ENCODE measurements at regions not wholly inside any gene's neighbourhood (a gene's known extent, or its start where the extent isn't known, plus 50 kb on each side); places are given as distances from the start of the nearest gene placed in this dataset.

GRCh38 chr16:26371349-26371869 lies 679.6 kb downstream of the HS3ST4 start:
- H3K27ac Mint-ChIP-seq = no peak overlapping the region
- H3K4me3 ChIP-seq (ENCODE audit: control insufficient read depth in 1 of 2, extremely low read depth in 1 of 2, low read length in 1 of 2) = no peak overlapping the region
- ChIA-PET POLR2A (no interaction called here), CTCF (no interaction called here)
- peaks cover 9 to 11% of the 10 kb centered on the region in 2 donors for H3K27me3 Mint-ChIP-seq
- ATAC-seq (replicated peaks in 1 of 4) = no peak
- no peak for DNase-seq
- H3K4me1 ChIP-seq (ENCODE audit: control insufficient read depth in 1 of 2, extremely low read depth in 1 of 2, insufficient read depth in 2 of 2, low read length in 2 of 2) = no peaks in the 10 kb centered on the region
- no peak overlapping the region for H3K4me3 Mint-ChIP-seq
- H3K27me3 ChIP-seq (replicated peaks in 1 of 2; ENCODE audit: control insufficient read depth in 2 of 2, extremely low read depth in 1 of 2, insufficient read depth in 2 of 2, low read length in 1 of 2) = no peaks in the 10 kb centered on the region
- H3K9me3 ChIP-seq = no peaks in the 10 kb centered on the region
- no CpG with 5 or more reads among the region's 1 CpG for WGBS (ENCODE audit: insufficient coverage)
- no peaks in the 10 kb centered on the region for H3K4me1 Mint-ChIP-seq
- no peak overlapping the region for H3K27ac ChIP-seq (ENCODE audit: low read length)
- peaks cover 0 to 5% (median 0%) of the 10 kb centered on the region in 3 donors for H3K9me3 Mint-ChIP-seq
- no peaks in the 10 kb centered on the region for H3K36me3 Mint-ChIP-seq
- no peaks in the 10 kb centered on the region for H3K36me3 ChIP-seq (ENCODE audit: control insufficient read depth in 2 of 2, extremely low read depth in 1 of 2, insufficient read depth in 1 of 2, low read length in 1 of 2)

GRCh38 chr16:26374279-26374925 lies 682.6 kb downstream of the HS3ST4 start:
- CTCF ChIA-PET = no interaction called here

DNA sequence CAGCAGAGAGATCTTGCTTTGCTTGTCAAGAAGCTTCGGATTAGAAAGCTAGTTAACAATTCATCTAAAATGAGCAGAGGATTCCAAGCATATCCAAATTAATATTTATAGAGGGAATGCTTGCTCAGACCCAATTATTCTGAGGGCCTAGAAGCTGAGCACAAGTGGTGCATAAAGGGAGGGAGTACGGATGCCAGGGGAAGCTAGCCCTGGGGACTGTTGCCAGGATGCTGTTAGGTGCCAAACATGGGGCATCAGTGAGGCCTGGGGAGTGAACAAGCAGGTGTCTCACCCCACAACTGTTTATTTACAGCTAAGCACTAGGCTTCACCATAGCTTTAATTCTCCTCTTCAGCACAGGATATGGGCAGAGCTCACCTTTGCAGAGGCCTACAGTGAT lies 684.1 kb upstream of the C16orf82 start:
- H3K4me3 ChIP-seq (ENCODE audit: control insufficient read depth in 1 of 2, extremely low read depth in 1 of 2, low read length in 1 of 2) = no peak overlapping the region
- H3K4me1 ChIP-seq (ENCODE audit: control insufficient read depth in 1 of 2, extremely low read depth in 1 of 2, insufficient read depth in 2 of 2, low read length in 2 of 2) = no peaks in the 10 kb centered on the region
- Mint-ChIP-seq H3K4me1 (no peaks in the 10 kb centered on the region), H3K27ac (no peak overlapping the region), H3K9me3 (peaks cover 0 to 7% (median 0%) of the 10 kb centered on the region in 3 donors), H3K27me3 (peaks cover 0 to 3% of the 10 kb centered on the region in 2 donors), H3K4me3 (no peak overlapping the region), H3K36me3 (no peaks in the 10 kb centered on the region)
- no peaks in the 10 kb centered on the region for H3K27me3 ChIP-seq (replicated peaks in 1 of 2; ENCODE audit: control insufficient read depth in 2 of 2, extremely low read depth in 1 of 2, insufficient read depth in 2 of 2, low read length in 1 of 2)
- WGBS (ENCODE audit: insufficient coverage) = 50% methylated on average over 1 of the region's 2 CpGs
- no peaks in the 10 kb centered on the region for H3K36me3 ChIP-seq (ENCODE audit: control insufficient read depth in 2 of 2, extremely low read depth in 1 of 2, insufficient read depth in 1 of 2, low read length in 1 of 2)
- ATAC-seq (replicated peaks in 1 of 4) = no peak
- no peak for DNase-seq
- ChIA-PET CTCF (no interaction called here), POLR2A (no interaction called here)
- H3K9me3 ChIP-seq = no peaks in the 10 kb centered on the region
- no peak overlapping the region for H3K27ac ChIP-seq (ENCODE audit: low read length)

More at GRCh38 chr16:26374279-26374925, 682.6 kb downstream of the HS3ST4 start:
- Histone ChIP-seq H3K27me3 (replicated peaks in 1 of 2; ENCODE audit: control insufficient read depth in 2 of 2, extremely low read depth in 1 of 2, insufficient read depth in 2 of 2, low read length in 1 of 2) (no peaks in the 10 kb centered on the region), H3K9me3 (no peaks in the 10 kb centered on the region), H3K4me1 (ENCODE audit: control insufficient read depth in 1 of 2, extremely low read depth in 1 of 2, insufficient read depth in 2 of 2, low read length in 2 of 2) (no peaks in the 10 kb centered on the region), H3K4me3 (ENCODE audit: control insufficient read depth in 1 of 2, extremely low read depth in 1 of 2, low read length in 1 of 2) (no peak overlapping the region), H3K27ac (ENCODE audit: low read length) (no peak overlapping the region), H3K36me3 (ENCODE audit: control insufficient read depth in 2 of 2, extremely low read depth in 1 of 2, insufficient read depth in 1 of 2, low read length in 1 of 2) (no peaks in the 10 kb centered on the region)
- Mint-ChIP-seq H3K9me3 (peaks cover 0 to 12% (median 0%) of the 10 kb centered on the region in 3 donors), H3K4me1 (no peaks in the 10 kb centered on the region), H3K36me3 (no peaks in the 10 kb centered on the region), H3K4me3 (no peak overlapping the region), H3K27ac (no peak overlapping the region), H3K27me3 (no peaks in the 10 kb centered on the region)
- ATAC-seq (replicated peaks in 1 of 4) (peak in 1 of 4 experiments; percentile 7), DNase-seq (no peak)
- 71% methylated on average over 4 of the region's 4 CpGs for WGBS (ENCODE audit: insufficient coverage)
- POLR2A ChIA-PET = no interaction called here

GRCh38 chr16:26386096-26386495 lies 680.6 kb upstream of the C16orf82 start:
- Mint-ChIP-seq H3K27me3 (peaks cover 0 to 3% of the 10 kb centered on the region in 2 donors), H3K4me3 (no peak overlapping the region)
- no CpG with 5 or more reads among the region's 3 CpGs for WGBS (ENCODE audit: insufficient coverage)

DNA sequence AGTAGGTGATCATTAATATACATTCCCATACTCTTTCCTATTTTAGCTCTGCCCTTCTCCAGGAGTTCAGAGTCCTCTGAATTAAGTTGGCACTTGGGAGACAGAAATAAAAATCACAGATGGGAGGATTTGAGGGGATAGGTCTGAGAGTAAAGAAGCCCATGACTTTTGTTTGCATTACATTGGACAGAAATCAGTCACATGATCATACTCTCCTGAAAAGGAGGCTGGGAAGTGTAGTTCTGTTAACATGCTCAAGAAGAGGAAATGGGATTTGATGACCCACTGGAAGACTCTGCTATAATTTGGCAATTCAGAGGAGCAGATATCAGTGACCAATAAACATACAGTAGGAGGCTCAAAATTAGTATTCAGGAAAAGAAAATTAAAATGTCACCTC lies 674.9 kb upstream of the C16orf82 start:
- DNase-seq (no peak), ATAC-seq (replicated peaks in 1 of 4) (no peak)
- no peaks in the 10 kb centered on the region for H3K4me1 Mint-ChIP-seq
- peaks cover 0 to 4% of the 10 kb centered on the region in 2 donors for H3K27me3 Mint-ChIP-seq
- no peak overlapping the region for H3K27ac Mint-ChIP-seq
- POLR2A ChIA-PET = no interaction called here
- Histone ChIP-seq H3K27me3 (replicated peaks in 1 of 2; ENCODE audit: control insufficient read depth in 2 of 2, extremely low read depth in 1 of 2, insufficient read depth in 2 of 2, low read length in 1 of 2) (no peaks in the 10 kb centered on the region), H3K9me3 (no peaks in the 10 kb centered on the region), H3K36me3 (ENCODE audit: control insufficient read depth in 2 of 2, extremely low read depth in 1 of 2, insufficient read depth in 1 of 2, low read length in 1 of 2) (no peaks in the 10 kb centered on the region), H3K4me3 (ENCODE audit: control insufficient read depth in 1 of 2, extremely low read depth in 1 of 2, low read length in 1 of 2) (no peak overlapping the region), H3K4me1 (ENCODE audit: control insufficient read depth in 1 of 2, extremely low read depth in 1 of 2, insufficient read depth in 2 of 2, low read length in 2 of 2) (no peaks in the 10 kb centered on the region), H3K27ac (ENCODE audit: low read length) (no peak overlapping the region)
- H3K36me3 Mint-ChIP-seq = no peaks in the 10 kb centered on the region
- peaks cover 4 to 13% (median 8%) of the 10 kb centered on the region in 3 donors for H3K9me3 Mint-ChIP-seq
- CTCF ChIA-PET = no interaction called here
- H3K4me3 Mint-ChIP-seq = no peak overlapping the region

More at GRCh38 chr16:26386096-26386495, 680.6 kb upstream of the C16orf82 start:
- H3K4me1 ChIP-seq (ENCODE audit: control insufficient read depth in 1 of 2, extremely low read depth in 1 of 2, insufficient read depth in 2 of 2, low read length in 2 of 2) = no peaks in the 10 kb centered on the region
- ATAC-seq (replicated peaks in 1 of 4) (no peak), DNase-seq (no peak)
- H3K27me3 ChIP-seq (replicated peaks in 1 of 2; ENCODE audit: control insufficient read depth in 2 of 2, extremely low read depth in 1 of 2, insufficient read depth in 2 of 2, low read length in 1 of 2) = no peaks in the 10 kb centered on the region
- H3K4me3 ChIP-seq (ENCODE audit: control insufficient read depth in 1 of 2, extremely low read depth in 1 of 2, low read length in 1 of 2) = no peak overlapping the region
- H3K36me3 Mint-ChIP-seq = no peaks in the 10 kb centered on the region
- CTCF ChIA-PET = no interaction called here
- H3K4me1 Mint-ChIP-seq = no peaks in the 10 kb centered on the region
- no peak overlapping the region for H3K27ac ChIP-seq (ENCODE audit: low read length)
- H3K36me3 ChIP-seq (ENCODE audit: control insufficient read depth in 2 of 2, extremely low read depth in 1 of 2, insufficient read depth in 1 of 2, low read length in 1 of 2) = no peaks in the 10 kb centered on the region
- POLR2A ChIA-PET = no interaction called here
- H3K9me3 Mint-ChIP-seq = no peaks in the 10 kb centered on the region
- no peak overlapping the region for H3K27ac Mint-ChIP-seq
- H3K9me3 ChIP-seq = no peaks in the 10 kb centered on the region

DNA sequence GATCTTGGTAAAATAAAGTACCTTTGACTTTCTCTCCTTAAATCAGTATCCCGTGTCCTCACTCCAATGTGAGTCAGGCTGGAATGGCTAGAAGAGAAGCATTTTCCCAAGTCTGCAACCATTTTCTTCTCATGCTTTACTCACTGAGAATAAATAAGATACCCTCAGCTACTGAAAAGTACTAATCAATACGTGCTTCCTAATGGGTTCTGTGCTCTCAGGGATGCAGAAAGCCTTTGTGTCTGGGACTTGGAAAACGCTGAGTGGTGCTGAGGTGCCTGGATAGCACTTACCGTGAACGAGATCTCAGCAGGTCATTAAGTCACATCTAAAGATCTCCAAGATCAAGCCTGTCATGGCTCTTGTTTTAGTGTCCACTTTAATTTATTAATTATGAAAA lies 672.3 kb upstream of the C16orf82 start:
- H3K4me3 Mint-ChIP-seq = no peak overlapping the region
- 80% methylated on average over 1 of the region's 5 CpGs for WGBS (ENCODE audit: insufficient coverage)
- no peak for DNase-seq
- ChIA-PET POLR2A (no interaction called here), CTCF (no interaction called here)
- no peaks in the 10 kb centered on the region for H3K27me3 ChIP-seq (replicated peaks in 1 of 2; ENCODE audit: control insufficient read depth in 2 of 2, extremely low read depth in 1 of 2, insufficient read depth in 2 of 2, low read length in 1 of 2)
- no peaks in the 10 kb centered on the region for H3K9me3 ChIP-seq
- no peaks in the 10 kb centered on the region for H3K36me3 ChIP-seq (ENCODE audit: control insufficient read depth in 2 of 2, extremely low read depth in 1 of 2, insufficient read depth in 1 of 2, low read length in 1 of 2)
- no peak overlapping the region for H3K4me3 ChIP-seq (ENCODE audit: control insufficient read depth in 1 of 2, extremely low read depth in 1 of 2, low read length in 1 of 2)
- H3K4me1 Mint-ChIP-seq = no peaks in the 10 kb centered on the region
- H3K27ac ChIP-seq (ENCODE audit: low read length) = no peak overlapping the region
- H3K27me3 Mint-ChIP-seq = peaks cover 0 to 4% of the 10 kb centered on the region in 2 donors
- H3K4me1 ChIP-seq (ENCODE audit: control insufficient read depth in 1 of 2, extremely low read depth in 1 of 2, insufficient read depth in 2 of 2, low read length in 2 of 2) = no peaks in the 10 kb centered on the region
- H3K27ac Mint-ChIP-seq = no peak overlapping the region
- no peak for ATAC-seq (replicated peaks in 1 of 4)
- peaks cover 4 to 13% (median 8%) of the 10 kb centered on the region in 3 donors for H3K9me3 Mint-ChIP-seq
- no peaks in the 10 kb centered on the region for H3K36me3 Mint-ChIP-seq

GRCh38 chr16:26395700-26396099 lies 671.0 kb upstream of the C16orf82 start:
- H3K36me3 Mint-ChIP-seq = no peaks in the 10 kb centered on the region
- no peak overlapping the region for H3K4me3 Mint-ChIP-seq

More at GRCh38 chr16:26395700-26396099, 671.0 kb upstream of the C16orf82 start:
- Mint-ChIP-seq H3K9me3 (peaks cover 4 to 13% (median 13%) of the 10 kb centered on the region in 3 donors), H3K27me3 (peaks cover 0 to 8% of the 10 kb centered on the region in 2 donors), H3K4me1 (no peaks in the 10 kb centered on the region), H3K27ac (no peak overlapping the region)
- Histone ChIP-seq H3K4me3 (ENCODE audit: control insufficient read depth in 1 of 2, extremely low read depth in 1 of 2, low read length in 1 of 2) (no peak overlapping the region), H3K36me3 (ENCODE audit: control insufficient read depth in 2 of 2, extremely low read depth in 1 of 2, insufficient read depth in 1 of 2, low read length in 1 of 2) (no peaks in the 10 kb centered on the region), H3K27ac (ENCODE audit: low read length) (no peak overlapping the region), H3K9me3 (no peaks in the 10 kb centered on the region), H3K27me3 (replicated peaks in 1 of 2; ENCODE audit: control insufficient read depth in 2 of 2, extremely low read depth in 1 of 2, insufficient read depth in 2 of 2, low read length in 1 of 2) (no peaks in the 10 kb centered on the region), H3K4me1 (ENCODE audit: control insufficient read depth in 1 of 2, extremely low read depth in 1 of 2, insufficient read depth in 2 of 2, low read length in 2 of 2) (no peaks in the 10 kb centered on the region)
- no peak for DNase-seq
- no peak for ATAC-seq (replicated peaks in 1 of 4)
- POLR2A ChIA-PET = no interaction called here
- 88% methylated on average over 13 of the region's 13 CpGs for WGBS (ENCODE audit: insufficient coverage)
- CTCF ChIA-PET = no interaction called here
